DOHH2 (cell line): ENCODE measurements at regions not wholly inside any gene's neighbourhood (a gene's known extent, or its start where the extent isn't known, plus 50 kb on each side); places are given as distances from the start of the nearest gene placed in this dataset.
"Not testable (repeated sequence)": the region's sequence is repeated elsewhere in the genome, so short reads cannot be mapped to it uniquely, and the experiment has no call there.

ENCODE experiments used
- H3F3A ChIP-seq: fragments of 200-600 bp; sonication (generic), shearing (Covaris generic); 2 replicates; pipeline ENCODE4 v1.6.0; 2016; ENCODE audit warnings: antibody characterized with exemption, mild to moderate bottlenecking; ENCODE audit not compliant: control insufficient read depth, insufficient read depth
- H3K27ac ChIP-seq: fragments of 200-600 bp; sonication (generic); 2 replicates; pipeline ENCODE4 v1.5.1; 2014; ENCODE audit warnings: low read depth, mild to moderate bottlenecking, low read length, moderate library complexity
- H3K27me3 ChIP-seq: fragments of 200-600 bp; sonication (generic); 2 replicates; pipeline ENCODE4 v1.6.1; 2014; ENCODE audit warnings: mild to moderate bottlenecking, low read length, mixed read lengths; ENCODE audit not compliant: control insufficient read depth
- H3K36me3 ChIP-seq: fragments of 200-600 bp; sonication (generic); 2 replicates; pipeline ENCODE4 v1.6.1; 2014; ENCODE audit warnings: mild to moderate bottlenecking, low read length, moderate library complexity, mixed read lengths; ENCODE audit not compliant: control insufficient read depth
- H3K4me1 ChIP-seq: fragments of 200-600 bp; sonication (generic); 2 replicates; pipeline ENCODE4 v1.6.1; 2014; ENCODE audit warnings: mild to moderate bottlenecking, low read length, mixed read lengths; ENCODE audit not compliant: control insufficient read depth
- H3K4me2 ChIP-seq: fragments of 200-600 bp; sonication (generic); 2 replicates; pipeline ENCODE4 v1.6.0; 2014; ENCODE audit warnings: mild to moderate bottlenecking, low read length, moderate library complexity
- H3K4me3 ChIP-seq: fragments of 200-600 bp; sonication (generic); 2 replicates; pipeline ENCODE4 v1.5.1; 2014; ENCODE audit warnings: mild to moderate bottlenecking, low read length, mixed read lengths
- H3K79me2 ChIP-seq: fragments of 200-600 bp; sonication (generic); 2 replicates; pipeline ENCODE4 v1.6.1; 2014; ENCODE audit warnings: mild to moderate bottlenecking, low read length, mixed read lengths; ENCODE audit not compliant: control insufficient read depth
- H3K9me2 ChIP-seq: fragments of 200-600 bp; sonication (generic); replicated peaks from 2 replicates; pipeline ENCODE4 v1.6.1; 2014; ENCODE audit warnings: mild to moderate bottlenecking, low read length, mixed read lengths; ENCODE audit not compliant: control insufficient read depth
- H3K9me3 ChIP-seq: fragments of 200-600 bp; sonication (generic); 2 replicates; pipeline ENCODE4 v1.6.1; 2014; ENCODE audit warnings: antibody characterized with exemption, low read length, mixed read lengths; ENCODE audit not compliant: control insufficient read depth, insufficient read depth
- H4K20me1 ChIP-seq: fragments of 200-600 bp; sonication (generic); 2 replicates; pipeline ENCODE4 v1.6.0; 2014; ENCODE audit warnings: low read depth, mild to moderate bottlenecking, antibody characterized with exemption, low read length, moderate library complexity; ENCODE audit not compliant: control insufficient read depth, insufficient read depth
- CTCF ChIP-seq: fragments of 200-600 bp; sonication (generic); IDR thresholded peaks from one replicate; pipeline ENCODE4 v1.5.1; 2014; ENCODE audit warnings: antibody characterized with exemption, mild to moderate bottlenecking, low read depth, low read length; ENCODE audit not compliant: poor library complexity, severe bottlenecking
- EZH2phosphoT487 ChIP-seq: fragments of 200-600 bp; sonication (generic); IDR thresholded peaks from 2 replicates; pipeline ENCODE4 v1.6.1; 2017; ENCODE audit warnings: borderline replicate concordance, mild to moderate bottlenecking, antibody characterized with exemption, low read length, moderate library complexity, mixed read lengths

- H3K27me3 ChIP-seq: no peaks in the 10 kb centered on the region
- no peaks in the 10 kb centered on the region for H4K20me1 ChIP-seq
- no peak overlapping the region for H3K27ac ChIP-seq
- no peaks in the 10 kb centered on the region for H3F3A ChIP-seq
- H3K36me3 ChIP-seq: no peaks in the 10 kb centered on the region
- no peak for TF ChIP-seq CTCF
- TF ChIP-seq EZH2phosphoT487: no peak
- no peak overlapping the region for H3K4me3 ChIP-seq
- H3K9me2 ChIP-seq: no peaks in the 10 kb centered on the region
- no peaks in the 10 kb centered on the region for H3K9me3 ChIP-seq
- H3K4me1 ChIP-seq: no peaks in the 10 kb centered on the region
- H3K79me2 ChIP-seq: no peaks in the 10 kb centered on the region
- H3K4me2 ChIP-seq: no peak overlapping the region
These were observed 71.8 kb upstream of the SMIM15 start for GRCh38 chr5:61234019-61234418.

GRCh38 chr5:61236715-61237114 lies 74.4 kb upstream of the SMIM15 start:
- not testable (repeated sequence) for H3K4me2 ChIP-seq, H3K27me3 ChIP-seq, H3K9me2 ChIP-seq, H3K79me2 ChIP-seq, H3K9me3 ChIP-seq, H4K20me1 ChIP-seq, H3K4me1 ChIP-seq, H3K27ac ChIP-seq, H3K4me3 ChIP-seq, H3F3A ChIP-seq, H3K36me3 ChIP-seq

GRCh38 chr5:61245486-61245885 lies 83.2 kb upstream of the SMIM15 start:
- Histone ChIP-seq H3F3A (no peaks in the 10 kb centered on the region), H3K36me3 (no peaks in the 10 kb centered on the region)

GRCh38 chr5:61245936-61246335 lies 83.7 kb upstream of the SMIM15 start:
- Histone ChIP-seq H3K9me2 (no peaks in the 10 kb centered on the region), H4K20me1 (no peaks in the 10 kb centered on the region), H3K4me3 (no peak overlapping the region), H3K79me2 (no peaks in the 10 kb centered on the region), H3K27me3 (no peaks in the 10 kb centered on the region), H3K4me1 (no peaks in the 10 kb centered on the region), H3K27ac (no peak overlapping the region), H3K9me3 (no peaks in the 10 kb centered on the region), H3F3A (no peaks in the 10 kb centered on the region), H3K36me3 (no peaks in the 10 kb centered on the region), H3K4me2 (no peak overlapping the region)
- no peak for TF ChIP-seq EZH2phosphoT487

More at GRCh38 chr5:61245486-61245885, 83.2 kb upstream of the SMIM15 start:
- H3K9me2 ChIP-seq: no peaks in the 10 kb centered on the region
- TF ChIP-seq EZH2phosphoT487 (no peak), CTCF (no peak)
- H3K27ac ChIP-seq: no peak overlapping the region
- H3K79me2 ChIP-seq: no peaks in the 10 kb centered on the region
- H3K9me3 ChIP-seq: no peaks in the 10 kb centered on the region
- no peak overlapping the region for H3K4me3 ChIP-seq
- no peaks in the 10 kb centered on the region for H3K4me1 ChIP-seq
- H4K20me1 ChIP-seq: no peaks in the 10 kb centered on the region
- no peak overlapping the region for H3K4me2 ChIP-seq
- no peaks in the 10 kb centered on the region for H3K27me3 ChIP-seq
